HL-60 (cell line): ENCODE measurements at regions not wholly inside any gene's neighbourhood (a gene's known extent, or its start where the extent isn't known, plus 50 kb on each side); places are given as distances from the start of the nearest gene placed in this dataset.

Experiments
- CTCF ChIP-seq: IDR thresholded peaks from one replicate; pipeline ENCODE4 v1.5.1; 2011; ENCODE audit warnings: low read length, control low read depth, inconsistent platforms; ENCODE audit not compliant: insufficient read depth
- GABPA ChIP-seq: IDR thresholded peaks from 2 replicates; pipeline ENCODE4 v1.6.1; 2012; ENCODE audit warnings: low read depth
- POLR2AphosphoS5 ChIP-seq: IDR thresholded peaks from 2 replicates; pipeline ENCODE4 v1.6.1; 2012; ENCODE audit warnings: low read depth
- REST ChIP-seq: IDR thresholded peaks from 2 replicates; pipeline ENCODE4 v1.6.1; 2012; ENCODE audit warnings: low read depth; ENCODE audit not compliant: insufficient replicate concordance
- SPI1 ChIP-seq: IDR thresholded peaks from 2 replicates; pipeline ENCODE4 v1.6.1; 2012; ENCODE audit warnings: low read depth, mild to moderate bottlenecking, borderline replicate concordance

- TF ChIP-seq CTCF, result no peak
- no peak for TF ChIP-seq POLR2AphosphoS5
- TF ChIP-seq GABPA, result no peak
- no peak for TF ChIP-seq REST
- no peak for TF ChIP-seq SPI1
These were observed 324.5 kb upstream of the MYT1L start for GRCh38 chr2:2655453-2656114.
